PC-9 (cell line): ENCODE measurements at regions not wholly inside any gene's neighbourhood (a gene's known extent, or its start where the extent isn't known, plus 50 kb on each side); places are given as distances from the start of the nearest gene placed in this dataset.

ENCODE experiments used
- BruUV-seq: library from RNA; stranded (reverse); fragments of 400-500 nt; replicated peaks from 2 replicates; lab custom pipeline; 2021; lab: Mats Ljungman, UMichigan
- CTCF ChIA-PET: fragments of 300-600 bp; sonication (Branson Sonifier 250); formaldehyde crosslinking; loops from one replicate; lab custom pipeline; 2022; ENCODE audit warnings: antibody characterized with exemption; lab: Charles Lee
- POLR2A ChIA-PET: fragments of 300-600 bp; sonication (Branson Sonifier 250); formaldehyde crosslinking; loops from one replicate; lab custom pipeline; 2022; ENCODE audit warnings: antibody characterized with exemption; ENCODE audit not compliant: unreplicated experiment; lab: Charles Lee
- DNase-seq, 2 experiments: peaks; one replicate each; pipeline versions ENCODE4 v3.0.0 to v3.0.0-alpha.2; 2015 to 2022; ENCODE audit warnings: mixed read lengths in 1 of 2
- H2AFZ ChIP-seq: fragments of 200-600 bp; sonication (generic); 2 replicates; pipeline ENCODE4 v1.8.1; 2017; ENCODE audit warnings: antibody characterized with exemption
- H3F3A ChIP-seq: fragments of 200-600 bp; sonication (generic); 2 replicates; pipeline ENCODE4 v1.8.1; 2017; ENCODE audit warnings: antibody characterized with exemption, mild to moderate bottlenecking, low read depth; ENCODE audit not compliant: insufficient read depth
- H3K27ac ChIP-seq: fragments of 200-600 bp; sonication (generic); 2 replicates; pipeline ENCODE4 v1.6.1; 2016; ENCODE audit warnings: mixed run types
- H3K27me3 ChIP-seq: fragments of 200-600 bp; sonication (generic); 2 replicates; pipeline ENCODE4 v1.6.1; 2016; ENCODE audit warnings: low read depth, mixed run types; ENCODE audit not compliant: insufficient read depth
- H3K36me3 ChIP-seq: fragments of 200-600 bp; sonication (generic); 2 replicates; pipeline ENCODE4 v1.6.1; 2016; ENCODE audit warnings: low read depth, mixed run types
- H3K4me1 ChIP-seq: fragments of 200-600 bp; sonication (generic); replicated peaks from 2 replicates; pipeline ENCODE4 v1.6.1; 2016; ENCODE audit warnings: mixed run types; ENCODE audit not compliant: insufficient read depth
- H3K4me2 ChIP-seq: fragments of 200-600 bp; sonication (generic); 2 replicates; pipeline ENCODE4 v1.6.1; 2017; ENCODE audit warnings: mixed run types
- H3K4me3 ChIP-seq: fragments of 200-600 bp; sonication (generic); 2 replicates; pipeline ENCODE4 v1.6.1; 2016; ENCODE audit warnings: mixed run types
- H3K79me2 ChIP-seq: fragments of 200-600 bp; sonication (generic); 2 replicates; pipeline ENCODE4 v1.6.1; 2017; ENCODE audit warnings: low read depth, mixed run types
- H3K9me2 ChIP-seq: fragments of 200-600 bp; sonication (generic); 2 replicates; pipeline ENCODE4 v1.8.1; 2017; ENCODE audit warnings: mild to moderate bottlenecking; ENCODE audit not compliant: insufficient read depth
- H3K9me3 ChIP-seq: fragments of 200-600 bp; sonication (generic); 2 replicates; pipeline ENCODE4 v1.8.1; 2016; ENCODE audit warnings: low read depth; ENCODE audit not compliant: insufficient read depth
- H4K20me1 ChIP-seq: fragments of 200-600 bp; sonication (generic); 2 replicates; pipeline ENCODE4 v1.8.1; 2017; ENCODE audit not compliant: insufficient read depth
- EZH2 ChIP-seq: fragments of 200-600 bp; sonication (generic); IDR thresholded peaks from 2 replicates; pipeline ENCODE4 v1.8.0; 2017; ENCODE audit warnings: antibody characterized with exemption, low read depth
- intact Hi-C: fragments of 100-400 bp; cut with micrococcal nuclease; formaldehyde crosslinking; loops from one replicate; pipeline ENCODE4 v1.10.0; 2022; ENCODE audit not compliant: unreplicated experiment
- TF ChIP-seq, protein P1 (sequence below): fragments of 200-600 bp; sonication (generic); conservative IDR thresholded peaks from 2 replicates; pipeline ENCODE4 v1.6.1; 2017; ENCODE audit warnings: mixed run types, antibody characterized with exemption, mild to moderate bottlenecking, moderate library complexity

DNA sequence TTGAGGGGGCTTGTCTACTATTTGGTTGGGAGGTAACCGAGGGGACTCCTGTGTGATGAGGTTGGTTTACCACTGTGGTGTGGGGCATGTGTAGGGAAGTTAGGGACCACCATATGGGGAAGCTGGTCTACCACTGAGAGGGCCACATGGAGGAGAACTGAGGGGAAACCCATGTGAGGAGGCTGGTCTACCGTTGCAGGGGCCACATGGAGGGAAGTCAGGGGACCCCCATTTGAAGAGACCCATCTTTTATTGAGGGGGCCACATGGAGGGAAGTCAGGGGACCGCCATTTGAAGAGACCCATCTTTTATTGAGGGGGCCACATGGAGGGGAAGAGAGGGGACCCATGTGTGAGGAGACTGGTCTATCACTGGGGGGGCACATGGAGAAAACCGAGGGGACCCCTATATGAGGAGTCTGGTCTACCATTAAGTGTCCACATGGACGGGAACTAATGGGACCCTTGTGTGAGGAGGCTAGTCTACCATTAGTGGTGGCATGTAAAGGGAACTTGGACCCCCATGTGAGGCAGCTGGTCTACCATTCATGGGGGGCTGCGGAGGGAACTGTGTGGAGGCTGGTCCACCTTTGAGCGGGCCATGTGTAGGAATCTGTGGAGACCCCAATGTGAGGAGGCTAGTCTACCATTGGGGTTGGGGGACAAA is 165.5 kb downstream of the FBLN2 start:
- no peaks in the 10 kb centered on the region for H3K4me1 ChIP-seq
- H3K36me3 ChIP-seq: no peaks in the 10 kb centered on the region
- no peak overlapping the region for H2AFZ ChIP-seq
- no peak overlapping the region for H3K27ac ChIP-seq
- intact Hi-C loops: no loop called here
- H3K9me2 ChIP-seq: no peaks in the 10 kb centered on the region
- H4K20me1 ChIP-seq: no peaks in the 10 kb centered on the region
- no peak overlapping the region for H3K4me2 ChIP-seq
- BruUV-seq: no TSS peak
- TF ChIP-seq, protein P1, sequence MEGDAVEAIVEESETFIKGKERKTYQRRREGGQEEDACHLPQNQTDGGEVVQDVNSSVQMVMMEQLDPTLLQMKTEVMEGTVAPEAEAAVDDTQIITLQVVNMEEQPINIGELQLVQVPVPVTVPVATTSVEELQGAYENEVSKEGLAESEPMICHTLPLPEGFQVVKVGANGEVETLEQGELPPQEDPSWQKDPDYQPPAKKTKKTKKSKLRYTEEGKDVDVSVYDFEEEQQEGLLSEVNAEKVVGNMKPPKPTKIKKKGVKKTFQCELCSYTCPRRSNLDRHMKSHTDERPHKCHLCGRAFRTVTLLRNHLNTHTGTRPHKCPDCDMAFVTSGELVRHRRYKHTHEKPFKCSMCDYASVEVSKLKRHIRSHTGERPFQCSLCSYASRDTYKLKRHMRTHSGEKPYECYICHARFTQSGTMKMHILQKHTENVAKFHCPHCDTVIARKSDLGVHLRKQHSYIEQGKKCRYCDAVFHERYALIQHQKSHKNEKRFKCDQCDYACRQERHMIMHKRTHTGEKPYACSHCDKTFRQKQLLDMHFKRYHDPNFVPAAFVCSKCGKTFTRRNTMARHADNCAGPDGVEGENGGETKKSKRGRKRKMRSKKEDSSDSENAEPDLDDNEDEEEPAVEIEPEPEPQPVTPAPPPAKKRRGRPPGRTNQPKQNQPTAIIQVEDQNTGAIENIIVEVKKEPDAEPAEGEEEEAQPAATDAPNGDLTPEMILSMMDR: no peak
- CTCF ChIA-PET: no interaction called here
- H3K4me3 ChIP-seq: no peak overlapping the region
- no peak for DNase-seq
- H3F3A ChIP-seq: no peaks in the 10 kb centered on the region
- no peaks in the 10 kb centered on the region; the same call in 1 of the 2 replicates for H3K9me3 ChIP-seq
- no peaks in the 10 kb centered on the region for H3K79me2 ChIP-seq
- peaks cover 32% of the 10 kb centered on the region for H3K27me3 ChIP-seq
- POLR2A ChIA-PET: no interaction called here

DNA sequence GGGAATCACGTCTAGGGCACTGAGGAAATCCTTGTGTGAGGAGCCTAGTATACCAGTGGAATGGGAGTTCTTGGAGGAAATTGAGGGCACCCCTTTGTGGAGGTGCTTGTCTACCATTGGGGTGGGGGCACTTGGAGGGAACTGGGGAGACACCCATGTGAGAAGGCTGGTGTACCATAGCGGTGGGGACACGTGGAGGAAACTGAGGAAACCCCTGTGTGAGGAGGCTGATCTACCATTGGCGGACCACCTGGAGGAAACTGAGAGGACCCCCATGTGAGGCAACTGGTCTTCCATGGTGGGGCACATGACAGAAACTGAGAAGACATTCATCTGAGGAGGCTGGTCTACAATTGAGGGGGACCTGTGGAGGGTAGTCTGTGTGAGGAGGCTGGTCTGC is 164.5 kb downstream of the FBLN2 start:
- no peaks in the 10 kb centered on the region for H3F3A ChIP-seq
- H3K9me3 ChIP-seq: no peaks in the 10 kb centered on the region; the same call in 1 of the 2 replicates
- TF ChIP-seq EZH2: no peak
- TF ChIP-seq, protein P1: no peak
- ChIA-PET CTCF (no interaction called here), POLR2A (no interaction called here)
- H3K27ac ChIP-seq: no peak overlapping the region
- DNase-seq: no peak
- H3K4me1 ChIP-seq: no peaks in the 10 kb centered on the region
- no TSS peak for BruUV-seq
- H3K36me3 ChIP-seq: no peaks in the 10 kb centered on the region
- peaks cover 39% of the 10 kb centered on the region for H3K27me3 ChIP-seq
- no peaks in the 10 kb centered on the region for H3K9me2 ChIP-seq
- intact Hi-C loops: no loop called here
- H3K4me3 ChIP-seq: no peak overlapping the region
- no peak overlapping the region for H3K4me2 ChIP-seq
- no peaks in the 10 kb centered on the region for H4K20me1 ChIP-seq
- no peaks in the 10 kb centered on the region for H3K79me2 ChIP-seq
- no peak overlapping the region for H2AFZ ChIP-seq

DNA sequence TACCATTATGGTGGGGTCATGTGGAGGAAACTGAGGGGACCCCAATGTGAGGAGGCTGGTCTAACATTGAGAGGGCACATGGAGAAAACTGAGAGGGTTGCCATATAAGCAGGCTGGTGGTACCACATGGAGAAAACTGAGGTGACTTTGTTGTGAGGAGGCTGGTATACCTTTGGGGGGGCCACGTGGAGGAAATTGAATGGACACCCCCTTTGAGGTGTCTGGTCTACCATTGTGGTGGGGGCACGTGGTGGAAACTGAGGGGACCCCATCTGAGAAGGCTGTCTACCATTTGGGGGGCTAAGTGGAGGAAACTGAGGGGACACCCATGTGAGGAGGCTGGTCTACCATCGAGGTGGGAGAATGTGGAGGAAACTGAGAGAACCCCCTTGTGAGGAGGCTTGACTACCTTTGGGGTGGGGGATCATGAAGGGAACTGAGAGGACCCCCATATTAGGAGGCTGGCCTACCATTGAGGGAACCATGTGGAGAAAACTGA is 163.8 kb downstream of the FBLN2 start:
- H3K27me3 ChIP-seq: peaks cover 46% of the 10 kb centered on the region
- no peaks in the 10 kb centered on the region for H3K4me1 ChIP-seq
- no peak for DNase-seq
- H4K20me1 ChIP-seq: no peaks in the 10 kb centered on the region
- ChIA-PET POLR2A (no interaction called here), CTCF (no interaction called here)
- intact Hi-C loops: no loop called here
- H2AFZ ChIP-seq: no peak overlapping the region
- TF ChIP-seq EZH2: no peak
- TF ChIP-seq, protein P1: no peak
- no peak overlapping the region for H3K4me2 ChIP-seq
- no peaks in the 10 kb centered on the region for H3K9me2 ChIP-seq
- no peaks in the 10 kb centered on the region for H3F3A ChIP-seq
- no peaks in the 10 kb centered on the region; the same call in 1 of the 2 replicates for H3K9me3 ChIP-seq
- BruUV-seq: no TSS peak
- no peak overlapping the region for H3K4me3 ChIP-seq
- H3K79me2 ChIP-seq: no peaks in the 10 kb centered on the region
- H3K27ac ChIP-seq: no peak overlapping the region
- no peaks in the 10 kb centered on the region for H3K36me3 ChIP-seq
